Lower lobe of right lung (tissue), 2 donors: ENCODE measurements at regions not wholly inside any gene's neighbourhood (a gene's known extent, or its start where the extent isn't known, plus 50 kb on each side); places are given as distances from the start of the nearest gene placed in this dataset.

Experiments used
- ATAC-seq, 2 donors: fragments of 200-7000 bp; cut with Tn5 transposase; one replicate each; pipeline ENCODE4 v1.9.1; 2020 to 2022; ENCODE audit warnings: mild to moderate bottlenecking in 2 of 2, moderate library complexity in 2 of 2
- DNase-seq: peaks from one replicate; pipeline ENCODE4 v3.0.0-alpha.2; 2020
- H3K27ac ChIP-seq: fragments of 200-600 bp; one replicate; pipeline ENCODE4 v1.8.0; 2022
- H3K27me3 ChIP-seq: fragments of 200-600 bp; one replicate; pipeline ENCODE4 v1.8.0; 2022; ENCODE audit warnings: low read depth
- H3K36me3 ChIP-seq: fragments of 200-600 bp; one replicate; pipeline ENCODE4 v1.8.0; 2022; ENCODE audit warnings: mild to moderate bottlenecking
- H3K4me1 ChIP-seq: fragments of 200-600 bp; one replicate; pipeline ENCODE4 v1.8.0; 2022
- H3K4me3 ChIP-seq: fragments of 200-600 bp; one replicate; pipeline ENCODE4 v1.8.0; 2022; ENCODE audit warnings: mild to moderate bottlenecking
- H3K9me3 ChIP-seq: fragments of 200-600 bp; one replicate; pipeline ENCODE4 v1.8.0; 2022
- intact Hi-C: fragments of 100-400 bp; cut with DNase I; formaldehyde crosslinking; loops from one replicate; pipeline ENCODE4 v1.11.0; 2022
- TF ChIP-seq, protein P1 (sequence below): fragments of 200-600 bp; IDR thresholded peaks from one replicate; pipeline ENCODE4 v1.8.0; 2022; ENCODE audit warnings: antibody characterized with exemption, mild to moderate bottlenecking
- donor health status: DM: no; HTN: yes; CAD: no; lungs with severe emphysema.

DNA sequence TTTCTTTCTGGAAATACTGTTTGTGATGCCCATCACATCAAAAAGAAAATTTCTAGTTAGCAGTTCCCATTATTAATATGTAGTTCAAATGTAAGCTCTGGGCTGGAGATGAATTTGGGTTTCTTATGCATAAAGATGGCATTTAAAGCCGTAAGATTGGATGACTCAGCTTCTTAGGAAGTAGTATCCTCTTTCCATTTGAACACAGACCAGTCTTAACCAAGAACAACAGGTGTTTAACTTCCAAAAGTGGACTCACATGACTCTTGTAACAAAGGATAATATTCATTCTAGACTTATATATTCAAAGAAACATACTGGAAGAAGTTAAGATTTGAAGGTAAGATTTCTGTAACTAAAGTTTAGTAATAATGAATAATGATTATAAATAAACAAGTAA lies 330.5 kb downstream of the TLR4 start:
- Histone ChIP-seq H3K9me3 (no peaks in the 10 kb centered on the region), H3K4me3 (no peak overlapping the region), H3K27ac (no peak overlapping the region), H3K27me3 (no peaks in the 10 kb centered on the region), H3K36me3 (no peaks in the 10 kb centered on the region), H3K4me1 (no peaks in the 10 kb centered on the region)
- no peak for DNase-seq
- TF ChIP-seq, protein P1, sequence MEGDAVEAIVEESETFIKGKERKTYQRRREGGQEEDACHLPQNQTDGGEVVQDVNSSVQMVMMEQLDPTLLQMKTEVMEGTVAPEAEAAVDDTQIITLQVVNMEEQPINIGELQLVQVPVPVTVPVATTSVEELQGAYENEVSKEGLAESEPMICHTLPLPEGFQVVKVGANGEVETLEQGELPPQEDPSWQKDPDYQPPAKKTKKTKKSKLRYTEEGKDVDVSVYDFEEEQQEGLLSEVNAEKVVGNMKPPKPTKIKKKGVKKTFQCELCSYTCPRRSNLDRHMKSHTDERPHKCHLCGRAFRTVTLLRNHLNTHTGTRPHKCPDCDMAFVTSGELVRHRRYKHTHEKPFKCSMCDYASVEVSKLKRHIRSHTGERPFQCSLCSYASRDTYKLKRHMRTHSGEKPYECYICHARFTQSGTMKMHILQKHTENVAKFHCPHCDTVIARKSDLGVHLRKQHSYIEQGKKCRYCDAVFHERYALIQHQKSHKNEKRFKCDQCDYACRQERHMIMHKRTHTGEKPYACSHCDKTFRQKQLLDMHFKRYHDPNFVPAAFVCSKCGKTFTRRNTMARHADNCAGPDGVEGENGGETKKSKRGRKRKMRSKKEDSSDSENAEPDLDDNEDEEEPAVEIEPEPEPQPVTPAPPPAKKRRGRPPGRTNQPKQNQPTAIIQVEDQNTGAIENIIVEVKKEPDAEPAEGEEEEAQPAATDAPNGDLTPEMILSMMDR, result no peak
- intact Hi-C loops, result no loop called here
- no peak for ATAC-seq

GRCh38 chr9:118038713-118039112 lies 334.5 kb downstream of the TLR4 start:
- no peaks in the 10 kb centered on the region for H3K36me3 ChIP-seq
- intact Hi-C loops, result no loop called here

GRCh38 chr9:118058227-118058626 lies 354.0 kb downstream of the TLR4 start:
- DNase-seq (no peak), ATAC-seq (no peak)
- TF ChIP-seq, protein P1, result no peak

More at GRCh38 chr9:118038713-118039112, 334.5 kb downstream of the TLR4 start:
- H3K9me3 ChIP-seq, result no peaks in the 10 kb centered on the region
- H3K4me1 ChIP-seq, result no peaks in the 10 kb centered on the region
- ATAC-seq (no peak), DNase-seq (no peak)
- H3K27me3 ChIP-seq, result no peaks in the 10 kb centered on the region
- H3K27ac ChIP-seq, result no peak overlapping the region
- H3K4me3 ChIP-seq, result no peak overlapping the region
- TF ChIP-seq, protein P1, result no peak

GRCh38 chr9:118059484-118060278 lies 355.5 kb downstream of the TLR4 start:
- ATAC-seq (no peak), DNase-seq (no peak)
- H3K9me3 ChIP-seq, result no peaks in the 10 kb centered on the region
- H3K4me3 ChIP-seq, result no peak overlapping the region
- intact Hi-C loops, result no loop called here
- TF ChIP-seq, protein P1, result no peak
- no peak overlapping the region for H3K27ac ChIP-seq
- no peaks in the 10 kb centered on the region for H3K36me3 ChIP-seq
- no peaks in the 10 kb centered on the region for H3K4me1 ChIP-seq
- H3K27me3 ChIP-seq, result no peaks in the 10 kb centered on the region

More at GRCh38 chr9:118058227-118058626, 354.0 kb downstream of the TLR4 start:
- H3K9me3 ChIP-seq, result no peaks in the 10 kb centered on the region
- no peaks in the 10 kb centered on the region for H3K4me1 ChIP-seq
- no peak overlapping the region for H3K4me3 ChIP-seq
- H3K27ac ChIP-seq, result no peak overlapping the region
- intact Hi-C loops, result no loop called here
- no peaks in the 10 kb centered on the region for H3K27me3 ChIP-seq
- no peaks in the 10 kb centered on the region for H3K36me3 ChIP-seq

GRCh38 chr9:118083161-118083560 lies 379.0 kb downstream of the TLR4 start:
- no peaks in the 10 kb centered on the region for H3K9me3 ChIP-seq
- no peaks in the 10 kb centered on the region for H3K27me3 ChIP-seq
- H3K4me1 ChIP-seq, result no peaks in the 10 kb centered on the region
- TF ChIP-seq, protein P1, result no peak
- no peak for DNase-seq
- no peak overlapping the region for H3K27ac ChIP-seq
- no peak for ATAC-seq
- no peak overlapping the region for H3K4me3 ChIP-seq
- intact Hi-C loops, result no loop called here
- no peaks in the 10 kb centered on the region for H3K36me3 ChIP-seq
